A549 (cell line): ENCODE measurements at regions not wholly inside any gene's neighbourhood (a gene's known extent, or its start where the extent isn't known, plus 50 kb on each side); places are given as distances from the start of the nearest gene placed in this dataset.

Experiments used
- ATAC-seq, 2 experiments: fragments of 200-7000 bp in 1 of 2; fragments of >200 bp in 1 of 2; cut with Nextera tagmentation in 1 of 2; cut with Tn5 transposase in 1 of 2; 3 replicates each; pipeline versions ENCODE4 v1.8.0 to v1.9.1; 2018 to 2020; ENCODE audit warnings: mild to moderate bottlenecking in 1 of 2, moderate library complexity in 1 of 2
- CTCF ChIA-PET: fragments of 300-600 bp; sonication (Branson Sonifier 250); formaldehyde crosslinking; extraction: SDS; loops from one replicate; lab custom pipeline; 2021; ENCODE audit warnings: antibody characterized with exemption, inconsistent platforms; lab: Yijun Ruan, JAX
- POLR2A ChIA-PET: fragments of 350-600 bp; formaldehyde crosslinking; extraction: SDS; loops from one replicate; lab custom pipeline; 2021; ENCODE audit warnings: antibody characterized with exemption, inconsistent platforms; lab: Yijun Ruan, JAX
- DNase-seq, 2 experiments: peaks; one replicate each; pipeline versions ENCODE4 v3.0.0 to v3.0.0-alpha.2; 2011 to 2016; ENCODE audit warnings: low read depth in 1 of 2, low spot score in 1 of 2
- FAIRE-seq: peaks from 2 replicates; lab custom pipeline; 2011; peaks lifted over from hg19 to GRCh38; lab: Jason Lieb, UNC
- H3K27ac ChIP-seq, 2 experiments: fragments of >200 bp; sonication (Bioruptor Twin); formaldehyde crosslinking; 3 replicates each; pipeline ENCODE4 v1.5.1; 2016 to 2017
- H3K4me1 ChIP-seq: fragments of >200 bp; sonication (Bioruptor Twin); formaldehyde crosslinking; 3 replicates; pipeline ENCODE4 v1.6.1; 2016
- H3K4me2 ChIP-seq: fragments of >200 bp; sonication (Bioruptor Twin); formaldehyde crosslinking; 3 replicates; pipeline ENCODE4 v1.6.1; 2016
- H3K4me3 ChIP-seq: fragments of >200 bp; sonication (Bioruptor Twin); formaldehyde crosslinking; 3 replicates; pipeline ENCODE4 v1.5.1; 2016
- H3K9me3 ChIP-seq: fragments of >200 bp; sonication (Bioruptor Twin); formaldehyde crosslinking; 3 replicates; pipeline ENCODE4 v1.6.1; 2016
- ATOH8 ChIP-seq: fragments of 250-450 bp; sonication (Bioruptor Pico); IDR thresholded peaks from 2 replicates; pipeline ENCODE4 v1.5.0; 2020; ENCODE audit warnings: low read depth, mild to moderate bottlenecking, moderate library complexity
- CEBPB ChIP-seq, 2 experiments: fragments of >200 bp in 1 of 2; sonication (Bioruptor Twin) in 1 of 2; formaldehyde crosslinking in 1 of 2; IDR thresholded peaks; 2 replicates each; pipeline ENCODE4 v1.6.1; 2012 to 2016
- CHD2 ChIP-seq: fragments of 150-350 bp; IDR thresholded peaks from 2 replicates; pipeline ENCODE4 v1.6.1; 2014; ENCODE audit warnings: low read length; ENCODE audit not compliant: partially characterized antibody
- CHD4 ChIP-seq: fragments of 200-600 bp; sonication (generic); IDR thresholded peaks from 2 replicates; pipeline ENCODE4 v1.6.1; 2016; ENCODE audit warnings: antibody characterized with exemption, mild to moderate bottlenecking, borderline replicate concordance
- E2F6 ChIP-seq: IDR thresholded peaks from 2 replicates; pipeline ENCODE4 v1.6.1; 2012; ENCODE audit warnings: low read depth, borderline replicate concordance
- EHF ChIP-seq: fragments of 250-450 bp; sonication (Bioruptor Pico); IDR thresholded peaks from 2 replicates; pipeline ENCODE4 v1.5.0; 2020; ENCODE audit warnings: mild to moderate bottlenecking
- ELK1 ChIP-seq: fragments of 150-350 bp; IDR thresholded peaks from 2 replicates; pipeline ENCODE4 v1.6.1; 2014; ENCODE audit warnings: low read depth, mild to moderate bottlenecking, low read length
- EP300 ChIP-seq, 2 experiments: fragments of >200 bp; sonication (Bioruptor Twin); formaldehyde crosslinking; IDR thresholded peaks; 2 replicates in 1 of 2; 3 replicates in 1 of 2; pipeline ENCODE4 v1.6.1; 2016 to 2017
- ESRRA ChIP-seq: fragments of 150-350 bp; IDR thresholded peaks from 2 replicates; pipeline ENCODE4 v1.6.1; 2014; ENCODE audit warnings: mild to moderate bottlenecking, low read length, borderline replicate concordance
- FOSL2 ChIP-seq, 2 experiments: fragments of 450-650 bp in 1 of 2; fragments of >200 bp in 1 of 2; sonication (Bioruptor Twin) in 1 of 2; formaldehyde crosslinking; IDR thresholded peaks; 2 replicates each; pipeline versions ENCODE4 v1.5.0 to v1.6.1; 2016 to 2020; ENCODE audit warnings: mild to moderate bottlenecking in 1 of 2, moderate library complexity in 1 of 2
- HDAC2 ChIP-seq: fragments of 200-600 bp; sonication (generic); IDR thresholded peaks from 2 replicates; pipeline ENCODE4 v1.6.1; 2016
- HMGXB4 ChIP-seq: fragments of 250-450 bp; sonication (Bioruptor Pico); IDR thresholded peaks from 2 replicates; pipeline ENCODE4 v1.5.0; 2021; ENCODE audit warnings: mild to moderate bottlenecking, moderate library complexity, borderline replicate concordance
- HOXB13 ChIP-seq: fragments of 250-450 bp; sonication (Bioruptor Pico); IDR thresholded peaks from 2 replicates; pipeline ENCODE4 v1.5.0; 2020; ENCODE audit warnings: low read depth, mild to moderate bottlenecking, moderate library complexity
- JUN ChIP-seq, 2 experiments: fragments of >200 bp; sonication (Bioruptor Twin); formaldehyde crosslinking; IDR thresholded peaks; 2 replicates in 1 of 2; 3 replicates in 1 of 2; pipeline ENCODE4 v1.6.1; 2016 to 2017
- KDM5A ChIP-seq: fragments of 200-600 bp; sonication (generic); IDR thresholded peaks from 2 replicates; pipeline ENCODE4 v1.6.1; 2016; ENCODE audit warnings: antibody characterized with exemption, mild to moderate bottlenecking
- MAZ ChIP-seq: fragments of 150-350 bp; IDR thresholded peaks from 2 replicates; pipeline ENCODE4 v1.6.1; 2014; ENCODE audit warnings: antibody characterized with exemption, low read depth, low read length, borderline replicate concordance
- MYC ChIP-seq: IDR thresholded peaks from 2 replicates; pipeline ENCODE4 v1.6.1; 2012; ENCODE audit warnings: mild to moderate bottlenecking, inconsistent platforms, low read length, improper control_type of control experiment, borderline replicate concordance
- POLR2AphosphoS2 ChIP-seq: conservative IDR thresholded peaks from 2 replicates; pipeline ENCODE4 v1.6.1; 2012; ENCODE audit warnings: low read length, improper control_type of control experiment, inconsistent platforms
- RFX5 ChIP-seq: fragments of 450-650 bp; IDR thresholded peaks from 2 replicates; pipeline ENCODE4 v1.7.1; 2014; ENCODE audit warnings: antibody characterized with exemption, mild to moderate bottlenecking, moderate library complexity
- TFCP2L1 ChIP-seq: fragments of 250-450 bp; sonication (Bioruptor Pico); IDR thresholded peaks from 2 replicates; pipeline ENCODE4 v1.5.0; 2021; ENCODE audit warnings: mild to moderate bottlenecking
- USF2 ChIP-seq: fragments of 450-650 bp; IDR thresholded peaks from 2 replicates; pipeline ENCODE4 v1.6.1; 2014; ENCODE audit warnings: antibody characterized with exemption
- ZC3H11A ChIP-seq: fragments of 450-650 bp; IDR thresholded peaks from 2 replicates; pipeline ENCODE4 v1.6.1; 2014; ENCODE audit warnings: antibody characterized with exemption, mild to moderate bottlenecking
- ZFP36 ChIP-seq: fragments of 450-650 bp; IDR thresholded peaks from 2 replicates; pipeline ENCODE4 v1.6.1; 2014; ENCODE audit warnings: borderline replicate concordance; ENCODE audit not compliant: partially characterized antibody
- ZNF302 ChIP-seq: fragments of 250-450 bp; sonication (Bioruptor Pico); IDR thresholded peaks from 2 replicates; pipeline ENCODE4 v1.9.0; 2021; ENCODE audit warnings: inconsistent platforms, mild to moderate bottlenecking, moderate library complexity
- ZSCAN20 ChIP-seq: fragments of 250-450 bp; sonication (Bioruptor Pico); IDR thresholded peaks from 2 replicates; pipeline ENCODE4 v1.8.0; 2022; ENCODE audit warnings: mild to moderate bottlenecking, moderate library complexity
- WGBS: methylation state at CpG from one replicate; pipeline ENCODE4 v1.1.6; 2017; ENCODE audit errors: missing lambda C conversion rate; 5-methylcytosine and 5-hydroxymethylcytosine counted together

GRCh38 chr1:213817156-213817555 is 170.6 kb upstream of the PROX1 start:
- Histone ChIP-seq H3K4me3 (no peak overlapping the region), H3K4me2 (no peak overlapping the region), H3K4me1 (no peaks in the 10 kb centered on the region), H3K27ac (no peak overlapping the region), H3K9me3 (no peaks in the 10 kb centered on the region)
- FAIRE-seq (no peak), ATAC-seq (no peak), DNase-seq (no peak)
- ChIA-PET POLR2A (no interaction called here), CTCF (no interaction called here)
- TF ChIP-seq TFCP2L1 (CRISPR knock-in tag), result no peak
- no peak for TF ChIP-seq EHF (CRISPR knock-in tag)
- no peak for TF ChIP-seq CEBPB (IDR thresholded peaks at IDR 0.05)
- no peak for TF ChIP-seq ZC3H11A
- TF ChIP-seq CHD2, result no peak
- no peak for TF ChIP-seq JUN (IDR thresholded peaks at IDR 0.05)
- TF ChIP-seq ELK1, result no peak
- no peak for TF ChIP-seq HMGXB4 (CRISPR knock-in tag)
- no peak for TF ChIP-seq ZNF302 (CRISPR knock-in tag)
- TF ChIP-seq MAZ, result no peak
- TF ChIP-seq ZFP36, result no peak
- TF ChIP-seq ATOH8 (CRISPR knock-in tag), result no peak
- no peak for TF ChIP-seq MYC
- no peak for TF ChIP-seq CHD4
- 62% methylated on average over 6 of the region's 6 CpGs for WGBS

- Histone ChIP-seq H3K4me1 (no peaks in the 10 kb centered on the region), H3K27ac (no peak overlapping the region), H3K4me3 (no peak overlapping the region), H3K9me3 (no peaks in the 10 kb centered on the region), H3K4me2 (no peak overlapping the region)
- no peak for ATAC-seq
- 43% methylated on average over 9 of the region's 9 CpGs for WGBS
- DNase-seq, result no peak
- ChIA-PET CTCF (no interaction called here), POLR2A (no interaction called here)
- TF ChIP-seq KDM5A, result no peak
- TF ChIP-seq TFCP2L1 (CRISPR knock-in tag), result no peak
- TF ChIP-seq ZNF302 (CRISPR knock-in tag), result no peak
- no peak for TF ChIP-seq RFX5
- TF ChIP-seq POLR2AphosphoS2, result no peak
- TF ChIP-seq ZSCAN20 (CRISPR knock-in tag), result no peak
- TF ChIP-seq HMGXB4 (CRISPR knock-in tag), result no peak
- TF ChIP-seq FOSL2 (IDR thresholded peaks at IDR 0.05), result no peak
- TF ChIP-seq FOSL2 (CRISPR knock-in tag; IDR thresholded peaks at IDR 0.05), result no peak
- TF ChIP-seq HOXB13 (CRISPR knock-in tag), result no peak
- TF ChIP-seq E2F6, result no peak
- no peak for TF ChIP-seq USF2
- TF ChIP-seq HDAC2, result no peak
- TF ChIP-seq ESRRA, result no peak
- no peak for TF ChIP-seq EP300 (IDR thresholded peaks at IDR 0.05)
- no peak for FAIRE-seq
These were observed 167.2 kb upstream of the PROX1 start for GRCh38 chr1:213820362-213821149.
